ENCODE measurements at regions not wholly inside any gene's neighbourhood (a gene's known extent, or its start where the extent isn't known, plus 50 kb on each side); places are given as distances from the start of the nearest gene placed in this dataset.

- CTCF ChIA-PET, result no interaction called here
- H3K36me3 ChIP-seq (ENCODE audit: insufficient read depth, low read length), result no peaks in the 10 kb centered on the region
- POLR2A ChIA-PET, result no interaction called here
- H3K4me3 ChIP-seq (ENCODE audit: low read length), result no peak overlapping the region
- no peaks in the 10 kb centered on the region for H3K4me1 Mint-ChIP-seq
- no peak overlapping the region for H3K27ac ChIP-seq (ENCODE audit: low read depth, low read length)
- H3K4me1 ChIP-seq (ENCODE audit: insufficient read depth, low read length), result no peaks in the 10 kb centered on the region
- H3K27me3 ChIP-seq (ENCODE audit: insufficient read depth, low read length, poor library complexity, severe bottlenecking), result no peaks in the 10 kb centered on the region
- no peaks in the 10 kb centered on the region for H3K9me3 ChIP-seq (ENCODE audit: low read length)
- no peak for DNase-seq
- H3K4me3 Mint-ChIP-seq, result no peak overlapping the region
- H3K27ac Mint-ChIP-seq, result no peak overlapping the region
- H3K27me3 Mint-ChIP-seq, result peaks cover 13 to 44% of the 10 kb centered on the region in 2 donors
- no peaks in the 10 kb centered on the region for H3K36me3 Mint-ChIP-seq
- peaks cover 0 to 4% (median 2%) of the 10 kb centered on the region in 5 donors for H3K9me3 Mint-ChIP-seq
These were observed 86.1 kb upstream of the ITPRID2 start for GRCh38 chr2:181805228-181806038.

DNA sequence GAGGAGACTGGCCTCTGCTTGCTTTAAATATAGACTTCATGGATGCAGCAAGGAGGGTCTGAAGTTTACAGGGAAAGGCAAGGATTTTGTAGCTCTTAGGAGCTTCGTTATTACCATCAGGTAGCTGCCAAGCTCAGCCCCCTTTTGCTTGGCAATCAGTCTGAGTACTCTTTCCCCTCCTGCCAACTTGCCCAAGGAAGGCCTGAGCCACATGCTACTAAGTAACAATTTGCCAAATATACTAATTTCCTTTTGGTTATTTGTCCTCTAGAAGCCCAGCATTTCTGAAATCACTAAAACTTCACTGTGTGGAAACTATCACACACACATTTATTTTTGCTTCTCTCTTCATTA lies 85.5 kb upstream of the ITPRID2 start:
- peaks cover 0 to 4% (median 2%) of the 10 kb centered on the region in 5 donors for H3K9me3 Mint-ChIP-seq
- H3K4me3 Mint-ChIP-seq, result no peak overlapping the region
- CTCF ChIA-PET, result no interaction called here
- POLR2A ChIA-PET, result no interaction called here
- H3K4me1 Mint-ChIP-seq, result no peaks in the 10 kb centered on the region
- peaks cover 15 to 43% of the 10 kb centered on the region in 2 donors for H3K27me3 Mint-ChIP-seq
- H3K36me3 Mint-ChIP-seq, result no peaks in the 10 kb centered on the region
- no peak overlapping the region for H3K27ac Mint-ChIP-seq
- H3K4me3 ChIP-seq (ENCODE audit: low read length), result no peak overlapping the region
- H3K9me3 ChIP-seq (ENCODE audit: low read length), result no peaks in the 10 kb centered on the region
- H3K27me3 ChIP-seq (ENCODE audit: insufficient read depth, low read length, poor library complexity, severe bottlenecking), result no peaks in the 10 kb centered on the region
- DNase-seq, result no peak
- H3K4me1 ChIP-seq (ENCODE audit: insufficient read depth, low read length), result no peaks in the 10 kb centered on the region
- no peak overlapping the region for H3K27ac ChIP-seq (ENCODE audit: low read depth, low read length)
- no peaks in the 10 kb centered on the region for H3K36me3 ChIP-seq (ENCODE audit: insufficient read depth, low read length)

GRCh38 chr2:181807526-181807925 lies 84.0 kb upstream of the ITPRID2 start:
- H3K27ac ChIP-seq (ENCODE audit: low read depth, low read length), result no peak overlapping the region
- ChIA-PET CTCF (no interaction called here), POLR2A (no interaction called here)
- no peak for DNase-seq
- peaks cover 0 to 4% (median 0%) of the 10 kb centered on the region in 5 donors for H3K9me3 Mint-ChIP-seq
- H3K27me3 ChIP-seq (ENCODE audit: insufficient read depth, low read length, poor library complexity, severe bottlenecking), result no peaks in the 10 kb centered on the region
- no peak overlapping the region for H3K4me3 ChIP-seq (ENCODE audit: low read length)
- H3K27me3 Mint-ChIP-seq, result peaks cover 7 to 34% of the 10 kb centered on the region in 2 donors
- peaks cover 0 to 4% (median 0%) of the 10 kb centered on the region in 3 donors for H3K4me1 Mint-ChIP-seq
- no peak overlapping the region for H3K27ac Mint-ChIP-seq
- H3K4me1 ChIP-seq (ENCODE audit: insufficient read depth, low read length), result no peaks in the 10 kb centered on the region
- H3K36me3 ChIP-seq (ENCODE audit: insufficient read depth, low read length), result no peaks in the 10 kb centered on the region
- H3K9me3 ChIP-seq (ENCODE audit: low read length), result no peaks in the 10 kb centered on the region
- no peak overlapping the region for H3K4me3 Mint-ChIP-seq
- no peaks in the 10 kb centered on the region for H3K36me3 Mint-ChIP-seq

DNA sequence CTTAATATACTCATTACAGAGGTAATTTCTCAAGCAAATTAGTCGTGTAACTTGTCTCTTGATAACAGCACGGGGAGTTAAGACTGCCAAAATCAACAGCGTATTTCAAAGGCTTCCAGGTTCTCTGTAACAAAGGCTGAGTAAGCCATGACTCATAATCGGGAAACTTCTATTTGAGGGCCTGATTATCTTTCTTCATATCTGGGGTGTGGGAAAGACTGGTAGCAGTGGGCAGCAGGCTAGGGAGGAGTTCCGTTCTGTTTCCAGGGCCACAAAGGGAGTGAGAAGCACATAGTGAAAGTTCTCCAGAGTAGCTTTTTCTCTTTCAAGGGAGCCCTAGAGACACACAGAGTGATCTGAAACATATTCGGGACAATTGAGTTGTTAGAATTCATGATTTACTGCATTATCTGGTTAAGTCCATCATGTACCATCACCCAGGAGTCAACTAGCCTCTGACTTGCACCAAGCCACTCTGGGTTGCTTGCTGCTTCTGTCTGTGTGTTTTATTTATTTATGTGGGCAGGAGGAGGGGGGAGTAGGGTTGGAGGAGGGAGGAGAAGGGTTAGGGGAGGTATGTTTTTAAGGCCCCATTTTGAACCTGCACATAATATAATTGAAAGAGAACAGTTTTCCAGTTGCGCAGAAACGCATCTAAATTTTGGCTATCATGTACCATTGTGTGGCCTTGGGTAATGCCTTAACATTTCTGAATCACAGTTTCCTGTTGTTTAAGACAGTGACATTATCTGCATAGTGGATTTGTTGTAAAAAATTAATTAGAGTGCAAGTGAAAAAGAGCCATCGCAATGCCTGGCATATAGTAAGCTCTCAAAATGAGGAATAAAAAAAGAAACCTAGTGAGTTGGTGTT lies 80.5 kb upstream of the ITPRID2 start:
- H3K36me3 Mint-ChIP-seq, result no peaks in the 10 kb centered on the region
- Histone ChIP-seq H3K4me3 (ENCODE audit: low read length) (no peak overlapping the region), H3K27me3 (ENCODE audit: insufficient read depth, low read length, poor library complexity, severe bottlenecking) (no peaks in the 10 kb centered on the region), H3K27ac (ENCODE audit: low read depth, low read length) (no peak overlapping the region), H3K36me3 (ENCODE audit: insufficient read depth, low read length) (no peaks in the 10 kb centered on the region), H3K4me1 (ENCODE audit: insufficient read depth, low read length) (no peaks in the 10 kb centered on the region), H3K9me3 (ENCODE audit: low read length) (no peaks in the 10 kb centered on the region)
- DNase-seq, result no peak
- no peak overlapping the region for H3K27ac Mint-ChIP-seq
- H3K4me3 Mint-ChIP-seq, result no peak overlapping the region
- H3K9me3 Mint-ChIP-seq, result no peaks in the 10 kb centered on the region
- peaks cover 13 to 25% (median 21%) of the 10 kb centered on the region in 3 donors for H3K4me1 Mint-ChIP-seq
- ChIA-PET CTCF (no interaction called here), POLR2A (no interaction called here)
- peaks cover 7 to 22% of the 10 kb centered on the region in 2 donors for H3K27me3 Mint-ChIP-seq

DNA sequence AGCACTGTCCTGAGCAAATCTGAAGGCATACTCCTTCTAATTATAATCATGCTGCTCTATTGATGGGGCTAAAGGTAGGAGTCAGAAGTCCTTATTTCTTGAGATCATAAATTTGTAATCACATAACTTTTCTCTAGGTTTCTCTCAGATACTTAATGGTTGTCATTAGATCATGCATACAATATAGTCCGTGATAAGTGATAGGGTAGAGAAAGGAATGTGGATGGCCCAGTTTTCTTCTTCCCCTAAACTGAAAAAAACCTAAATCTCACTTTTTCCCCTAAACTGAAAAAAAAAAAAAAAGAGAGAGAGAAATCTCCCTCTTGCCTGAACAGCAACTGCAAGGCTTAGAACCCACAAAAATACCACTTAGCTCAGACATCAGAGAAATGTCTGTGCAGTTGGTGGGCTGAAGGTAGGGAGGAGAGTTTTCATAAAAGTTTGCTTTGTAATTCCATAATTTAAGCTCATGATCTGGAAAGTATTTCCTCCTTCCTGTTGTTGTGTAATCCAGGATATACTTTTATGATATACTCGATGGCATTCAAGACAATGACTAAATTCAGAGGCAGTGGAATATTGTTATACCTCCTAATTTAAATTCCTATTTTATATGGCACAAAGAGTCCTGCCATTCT lies 79.3 kb upstream of the ITPRID2 start:
- Histone ChIP-seq H3K4me1 (ENCODE audit: insufficient read depth, low read length) (no peaks in the 10 kb centered on the region), H3K27ac (ENCODE audit: low read depth, low read length) (no peak overlapping the region), H3K36me3 (ENCODE audit: insufficient read depth, low read length) (no peaks in the 10 kb centered on the region), H3K4me3 (ENCODE audit: low read length) (no peak overlapping the region), H3K9me3 (ENCODE audit: low read length) (no peaks in the 10 kb centered on the region), H3K27me3 (ENCODE audit: insufficient read depth, low read length, poor library complexity, severe bottlenecking) (no peaks in the 10 kb centered on the region)
- no peaks in the 10 kb centered on the region for H3K36me3 Mint-ChIP-seq
- H3K4me1 Mint-ChIP-seq, result peaks cover 13 to 25% (median 21%) of the 10 kb centered on the region in 3 donors
- no peak overlapping the region for H3K4me3 Mint-ChIP-seq
- no peak overlapping the region for H3K27ac Mint-ChIP-seq
- DNase-seq, result no peak
- ChIA-PET CTCF (no interaction called here), POLR2A (no interaction called here)
- no peaks in the 10 kb centered on the region for H3K9me3 Mint-ChIP-seq
- H3K27me3 Mint-ChIP-seq, result peaks cover 2 to 16% of the 10 kb centered on the region in 2 donors

- Histone ChIP-seq H3K9me3 (ENCODE audit: low read length) (no peaks in the 10 kb centered on the region), H3K27ac (ENCODE audit: low read depth, low read length) (no peak overlapping the region), H3K4me3 (ENCODE audit: low read length) (no peak overlapping the region), H3K27me3 (ENCODE audit: insufficient read depth, low read length, poor library complexity, severe bottlenecking) (no peaks in the 10 kb centered on the region), H3K4me1 (ENCODE audit: insufficient read depth, low read length) (no peaks in the 10 kb centered on the region), H3K36me3 (ENCODE audit: insufficient read depth, low read length) (no peaks in the 10 kb centered on the region)
- Mint-ChIP-seq H3K9me3 (no peaks in the 10 kb centered on the region), H3K4me1 (peaks cover 13 to 25% (median 21%) of the 10 kb centered on the region in 3 donors), H3K27ac (no peak overlapping the region), H3K36me3 (no peaks in the 10 kb centered on the region), H3K4me3 (no peak overlapping the region), H3K27me3 (peaks cover 2 to 9% of the 10 kb centered on the region in 2 donors)
- ChIA-PET POLR2A (no interaction called here), CTCF (no interaction called here)
- DNase-seq, result no peak
These were observed 77.5 kb upstream of the ITPRID2 start for GRCh38 chr2:181814057-181814491.

GRCh38 chr2:181817509-181817908 lies 74.0 kb upstream of the ITPRID2 start:
- Mint-ChIP-seq H3K27me3 (peaks cover 5 to 9% of the 10 kb centered on the region in 2 donors), H3K36me3 (no peaks in the 10 kb centered on the region), H3K4me3 (no peak overlapping the region), H3K4me1 (peaks cover 13 to 21% (median 21%) of the 10 kb centered on the region in 3 donors), H3K27ac (no peak overlapping the region), H3K9me3 (no peaks in the 10 kb centered on the region)
- POLR2A ChIA-PET, result no interaction called here
- no peak for DNase-seq
- no peaks in the 10 kb centered on the region for H3K9me3 ChIP-seq (ENCODE audit: low read length)
- H3K27me3 ChIP-seq (ENCODE audit: insufficient read depth, low read length, poor library complexity, severe bottlenecking), result no peaks in the 10 kb centered on the region
- H3K36me3 ChIP-seq (ENCODE audit: insufficient read depth, low read length), result no peaks in the 10 kb centered on the region
- H3K4me1 ChIP-seq (ENCODE audit: insufficient read depth, low read length), result no peaks in the 10 kb centered on the region
- no peak overlapping the region for H3K4me3 ChIP-seq (ENCODE audit: low read length)
- CTCF ChIA-PET, result no interaction called here
- no peak overlapping the region for H3K27ac ChIP-seq (ENCODE audit: low read depth, low read length)
